ENCODE measurements at regions not wholly inside any gene's neighbourhood (a gene's known extent, or its start where the extent isn't known, plus 50 kb on each side); places are given as distances from the start of the nearest gene placed in this dataset.
A peak's percentile ranks its signal among the peaks of the same experiment; 100 is the strongest.

DNA sequence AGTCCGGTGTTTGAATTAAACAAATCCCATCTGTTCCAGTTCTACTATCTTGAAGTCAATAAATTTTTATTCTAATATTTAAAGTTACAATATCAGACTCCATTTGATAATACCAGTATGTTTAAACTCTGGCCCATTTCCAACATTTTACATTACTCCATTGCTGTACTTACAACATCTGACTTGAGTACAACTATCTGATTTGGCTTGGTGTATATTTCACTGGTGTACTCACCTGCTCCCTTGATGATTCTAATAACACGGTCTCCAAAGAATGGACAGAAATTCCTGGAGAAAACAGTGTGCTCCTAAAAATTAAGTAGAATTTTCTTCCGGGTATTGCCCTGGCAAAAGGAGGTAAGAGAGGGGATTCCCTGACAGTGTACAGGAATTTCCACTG is 680.5 kb upstream of the ADAMTS5 start:
- H3K27me3 ChIP-seq: no peaks in the 10 kb centered on the region
- no peak for TF ChIP-seq POLR2A (IDR thresholded peaks at IDR 0.05)
- TF ChIP-seq POLR2AphosphoS5 (IDR thresholded peaks at IDR 0.05; ENCODE audit: insufficient read depth in 1 of 2, low read depth in 1 of 2): no peak
- TF ChIP-seq, protein P1, sequence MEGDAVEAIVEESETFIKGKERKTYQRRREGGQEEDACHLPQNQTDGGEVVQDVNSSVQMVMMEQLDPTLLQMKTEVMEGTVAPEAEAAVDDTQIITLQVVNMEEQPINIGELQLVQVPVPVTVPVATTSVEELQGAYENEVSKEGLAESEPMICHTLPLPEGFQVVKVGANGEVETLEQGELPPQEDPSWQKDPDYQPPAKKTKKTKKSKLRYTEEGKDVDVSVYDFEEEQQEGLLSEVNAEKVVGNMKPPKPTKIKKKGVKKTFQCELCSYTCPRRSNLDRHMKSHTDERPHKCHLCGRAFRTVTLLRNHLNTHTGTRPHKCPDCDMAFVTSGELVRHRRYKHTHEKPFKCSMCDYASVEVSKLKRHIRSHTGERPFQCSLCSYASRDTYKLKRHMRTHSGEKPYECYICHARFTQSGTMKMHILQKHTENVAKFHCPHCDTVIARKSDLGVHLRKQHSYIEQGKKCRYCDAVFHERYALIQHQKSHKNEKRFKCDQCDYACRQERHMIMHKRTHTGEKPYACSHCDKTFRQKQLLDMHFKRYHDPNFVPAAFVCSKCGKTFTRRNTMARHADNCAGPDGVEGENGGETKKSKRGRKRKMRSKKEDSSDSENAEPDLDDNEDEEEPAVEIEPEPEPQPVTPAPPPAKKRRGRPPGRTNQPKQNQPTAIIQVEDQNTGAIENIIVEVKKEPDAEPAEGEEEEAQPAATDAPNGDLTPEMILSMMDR (IDR thresholded peaks at IDR 0.05): no peak
- no peak overlapping the region for H3K27ac ChIP-seq
- no peak overlapping the region for H3K4me3 ChIP-seq
- no peaks in the 10 kb centered on the region for H3K36me3 ChIP-seq
- H3K4me1 ChIP-seq: no peaks in the 10 kb centered on the region
- no peaks in the 10 kb centered on the region for H3K9me3 ChIP-seq
- intact Hi-C loops (cut with DNase I): no loop called here
- DNase-seq (ENCODE audit: extremely low spot score in 2 of 2): no peak

DNA sequence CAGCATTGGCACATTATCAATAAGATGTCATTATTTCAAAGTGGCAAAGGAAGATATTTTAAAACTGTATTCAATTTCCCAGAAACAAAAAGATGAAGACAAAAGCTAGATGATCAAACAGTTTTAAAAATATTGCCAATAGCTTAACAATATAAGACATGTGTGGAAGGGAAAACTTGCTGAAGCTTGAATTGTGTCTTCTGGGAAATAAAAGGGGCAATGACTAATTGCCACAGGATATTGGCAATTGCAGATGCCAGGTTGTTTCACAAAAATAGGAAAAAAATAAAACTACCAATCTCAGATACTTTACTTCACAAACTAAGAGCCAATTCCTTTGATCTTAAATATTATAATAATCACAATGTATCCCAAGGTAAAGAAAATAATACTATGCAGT is 679.8 kb upstream of the ADAMTS5 start:
- Histone ChIP-seq H3K4me3 (no peak overlapping the region), H3K36me3 (no peaks in the 10 kb centered on the region), H3K27me3 (no peaks in the 10 kb centered on the region), H3K4me1 (no peaks in the 10 kb centered on the region), H3K27ac (no peak overlapping the region), H3K9me3 (no peaks in the 10 kb centered on the region)
- TF ChIP-seq POLR2A (IDR thresholded peaks at IDR 0.05) (no peak), POLR2AphosphoS5 (IDR thresholded peaks at IDR 0.05; ENCODE audit: insufficient read depth in 1 of 2, low read depth in 1 of 2) (no peak)
- TF ChIP-seq, protein P1 (IDR thresholded peaks at IDR 0.05): no peak
- no peak for DNase-seq (ENCODE audit: extremely low spot score in 2 of 2)
- intact Hi-C loops (cut with DNase I): no loop called here

DNA sequence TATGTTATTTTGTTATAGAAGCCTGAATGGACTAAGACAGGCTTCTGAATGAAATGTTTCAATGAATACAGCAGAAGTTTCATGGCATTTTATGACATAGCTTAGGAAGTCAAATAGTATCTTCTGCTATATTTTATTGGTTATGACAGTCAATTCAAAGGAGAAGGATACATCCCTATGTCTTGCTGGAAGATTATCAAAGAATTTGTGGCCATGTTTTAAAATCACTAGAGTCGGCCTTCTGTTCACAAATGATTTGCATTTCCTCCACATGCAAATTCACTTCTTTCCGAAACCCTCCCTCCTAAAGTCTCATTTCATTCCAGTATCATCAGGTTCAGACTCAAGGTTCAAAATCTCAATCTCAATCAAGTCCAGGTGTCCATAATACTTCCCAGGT is 679.2 kb upstream of the ADAMTS5 start:
- no peaks in the 10 kb centered on the region for H3K36me3 ChIP-seq
- TF ChIP-seq POLR2AphosphoS5 (IDR thresholded peaks at IDR 0.05; ENCODE audit: insufficient read depth in 1 of 2, low read depth in 1 of 2) (no peak), POLR2A (IDR thresholded peaks at IDR 0.05) (no peak)
- TF ChIP-seq, protein P1 (IDR thresholded peaks at IDR 0.05): no peak

DNA sequence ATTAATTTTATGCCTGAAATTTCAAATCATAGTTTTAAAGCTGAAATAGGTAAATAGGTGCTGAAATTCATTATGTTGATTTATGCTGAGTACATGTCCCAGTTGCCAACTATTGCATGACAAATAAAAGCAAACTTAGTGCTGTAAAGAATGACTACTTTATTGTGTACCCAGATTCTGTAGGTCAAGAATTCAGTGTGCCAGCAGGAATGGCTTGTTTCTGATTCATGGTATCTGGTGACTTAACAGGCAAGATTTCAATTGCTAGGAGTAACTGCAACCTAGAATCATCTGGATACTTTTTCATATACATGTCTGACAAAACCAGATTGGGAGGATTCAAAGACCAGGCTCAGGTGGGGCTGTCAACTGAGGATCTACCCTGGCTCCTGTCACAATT is 678.4 kb upstream of the ADAMTS5 start:
- TF ChIP-seq POLR2AphosphoS5 (IDR thresholded peaks at IDR 0.05; ENCODE audit: insufficient read depth in 1 of 2, low read depth in 1 of 2): peak in 1 of 2 donors; percentile 28
- TF ChIP-seq, protein P1 (IDR thresholded peaks at IDR 0.05): no peak
- intact Hi-C loops (cut with DNase I): no loop called here
- no peak for DNase-seq (ENCODE audit: extremely low spot score in 2 of 2)
- Histone ChIP-seq H3K9me3 (no peaks in the 10 kb centered on the region), H3K27ac (no peak overlapping the region), H3K27me3 (no peaks in the 10 kb centered on the region), H3K4me3 (no peak overlapping the region), H3K4me1 (no peaks in the 10 kb centered on the region), H3K36me3 (no peaks in the 10 kb centered on the region)

More for the DNA sequence above, 679.2 kb upstream of the ADAMTS5 start:
- Histone ChIP-seq H3K4me3 (no peak overlapping the region), H3K9me3 (no peaks in the 10 kb centered on the region), H3K27me3 (no peaks in the 10 kb centered on the region), H3K4me1 (no peaks in the 10 kb centered on the region), H3K27ac (no peak overlapping the region)
- intact Hi-C loops (cut with DNase I): no loop called here
- DNase-seq (ENCODE audit: extremely low spot score in 2 of 2): no peak

DNA sequence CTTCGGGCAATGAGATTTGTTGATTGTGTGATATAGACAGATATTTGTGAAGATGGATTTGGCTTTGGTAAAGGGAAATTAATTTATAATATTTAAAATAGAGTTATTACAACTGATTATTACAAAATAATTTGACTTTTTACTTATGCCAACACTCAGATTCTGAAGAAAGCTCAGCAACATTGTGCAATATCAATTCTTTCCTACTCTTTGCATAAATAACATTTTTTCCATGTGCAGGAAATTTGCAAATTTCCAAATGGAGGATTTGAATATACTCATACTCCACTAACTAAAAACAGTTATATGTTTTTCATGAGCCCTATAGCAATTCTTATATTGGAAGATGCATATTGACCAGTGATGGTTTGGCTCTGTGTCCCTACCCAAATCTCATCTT is 676.4 kb upstream of the ADAMTS5 start:
- no peaks in the 10 kb centered on the region for H3K9me3 ChIP-seq

More for the DNA sequence above, 676.4 kb upstream of the ADAMTS5 start:
- no peak for DNase-seq (ENCODE audit: extremely low spot score in 2 of 2)
- intact Hi-C loops (cut with DNase I): no loop called here
- H3K27me3 ChIP-seq: no peaks in the 10 kb centered on the region
- TF ChIP-seq POLR2A (IDR thresholded peaks at IDR 0.05): no peak
- no peak for TF ChIP-seq POLR2AphosphoS5 (IDR thresholded peaks at IDR 0.05; ENCODE audit: insufficient read depth in 1 of 2, low read depth in 1 of 2)
- TF ChIP-seq, protein P1 (IDR thresholded peaks at IDR 0.05): no peak
- no peaks in the 10 kb centered on the region for H3K36me3 ChIP-seq
- H3K27ac ChIP-seq: no peak overlapping the region
- H3K4me3 ChIP-seq: no peak overlapping the region
- no peaks in the 10 kb centered on the region for H3K4me1 ChIP-seq

Measured in vagina (tissue), 2 donors.